Fibroblast of villous mesenchyme (primary cell): ENCODE measurements at regions not wholly inside any gene's neighbourhood (a gene's known extent, or its start where the extent isn't known, plus 50 kb on each side); places are given as distances from the start of the nearest gene placed in this dataset.

ENCODE experiments used
- DNase-seq: peaks from one replicate; pipeline ENCODE4 v3.0.0-alpha.2; 2010; ENCODE audit warnings: low read depth
- H3K4me3 ChIP-seq: 2 replicates; pipeline ENCODE4 v1.5.1; 2011; ENCODE audit warnings: low read depth, mild to moderate bottlenecking, low read length
- TF ChIP-seq, protein P1 (sequence below): IDR thresholded peaks from 2 replicates; pipeline ENCODE4 v1.5.1; 2012; ENCODE audit warnings: low read depth, mild to moderate bottlenecking, low read length; ENCODE audit not compliant: insufficient read depth

- TF ChIP-seq, protein P1, sequence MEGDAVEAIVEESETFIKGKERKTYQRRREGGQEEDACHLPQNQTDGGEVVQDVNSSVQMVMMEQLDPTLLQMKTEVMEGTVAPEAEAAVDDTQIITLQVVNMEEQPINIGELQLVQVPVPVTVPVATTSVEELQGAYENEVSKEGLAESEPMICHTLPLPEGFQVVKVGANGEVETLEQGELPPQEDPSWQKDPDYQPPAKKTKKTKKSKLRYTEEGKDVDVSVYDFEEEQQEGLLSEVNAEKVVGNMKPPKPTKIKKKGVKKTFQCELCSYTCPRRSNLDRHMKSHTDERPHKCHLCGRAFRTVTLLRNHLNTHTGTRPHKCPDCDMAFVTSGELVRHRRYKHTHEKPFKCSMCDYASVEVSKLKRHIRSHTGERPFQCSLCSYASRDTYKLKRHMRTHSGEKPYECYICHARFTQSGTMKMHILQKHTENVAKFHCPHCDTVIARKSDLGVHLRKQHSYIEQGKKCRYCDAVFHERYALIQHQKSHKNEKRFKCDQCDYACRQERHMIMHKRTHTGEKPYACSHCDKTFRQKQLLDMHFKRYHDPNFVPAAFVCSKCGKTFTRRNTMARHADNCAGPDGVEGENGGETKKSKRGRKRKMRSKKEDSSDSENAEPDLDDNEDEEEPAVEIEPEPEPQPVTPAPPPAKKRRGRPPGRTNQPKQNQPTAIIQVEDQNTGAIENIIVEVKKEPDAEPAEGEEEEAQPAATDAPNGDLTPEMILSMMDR = no peak
- no peak for DNase-seq
These were observed 285.6 kb downstream of the BRINP1 start for GRCh38 chr9:119083673-119084072.

DNA sequence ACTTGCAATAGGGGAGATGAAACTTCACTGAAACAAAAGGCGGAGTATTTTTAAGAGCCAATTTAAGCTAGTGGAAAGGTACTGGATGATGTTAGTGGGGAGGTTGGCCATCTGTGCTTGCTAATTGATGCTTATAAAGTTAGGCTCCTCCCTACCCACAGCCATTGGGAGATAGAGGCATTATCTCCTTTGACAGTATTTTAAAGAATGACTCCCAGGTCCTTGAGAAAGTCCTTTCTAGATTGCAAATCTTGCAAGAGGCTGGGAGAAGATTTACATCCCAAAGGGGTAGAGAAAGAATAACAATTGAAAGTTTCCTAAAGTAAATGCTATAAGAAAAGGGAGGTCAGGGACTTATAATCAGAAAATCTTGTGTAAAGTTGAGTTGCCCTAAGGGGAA lies 282.6 kb downstream of the BRINP1 start:
- no peak overlapping the region for H3K4me3 ChIP-seq
- no peak for DNase-seq
- TF ChIP-seq, protein P1 = no peak

More at GRCh38 chr9:119083673-119084072, 285.6 kb downstream of the BRINP1 start:
- no peak overlapping the region for H3K4me3 ChIP-seq

DNA sequence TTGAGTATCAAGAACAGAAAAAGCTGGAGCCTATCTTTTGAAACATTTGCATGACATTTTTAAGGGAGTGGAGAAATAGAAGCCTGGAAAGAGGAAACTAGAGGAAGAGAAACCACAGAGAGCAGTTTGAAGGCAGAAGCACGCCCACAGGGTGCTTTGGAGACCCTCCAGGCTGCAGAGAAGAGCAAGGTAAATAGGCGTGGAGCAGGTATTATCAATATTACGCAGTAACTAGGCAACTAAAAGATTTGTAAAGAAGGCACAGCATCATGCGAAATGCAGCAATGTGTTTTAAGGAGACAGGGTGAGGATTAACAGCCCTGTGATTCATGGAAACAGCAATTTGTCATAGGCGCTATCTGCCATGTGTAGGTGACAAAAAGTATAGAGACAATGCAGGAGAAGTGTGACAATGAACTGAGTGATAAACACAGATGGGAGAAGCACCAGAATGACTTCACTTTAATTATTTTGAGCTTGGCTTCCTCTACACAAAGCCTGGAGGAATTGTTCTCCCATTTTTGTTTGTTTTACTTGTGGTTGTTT lies 281.2 kb downstream of the BRINP1 start:
- H3K4me3 ChIP-seq = no peak overlapping the region
- TF ChIP-seq, protein P1 = no peak
- no peak for DNase-seq

DNA sequence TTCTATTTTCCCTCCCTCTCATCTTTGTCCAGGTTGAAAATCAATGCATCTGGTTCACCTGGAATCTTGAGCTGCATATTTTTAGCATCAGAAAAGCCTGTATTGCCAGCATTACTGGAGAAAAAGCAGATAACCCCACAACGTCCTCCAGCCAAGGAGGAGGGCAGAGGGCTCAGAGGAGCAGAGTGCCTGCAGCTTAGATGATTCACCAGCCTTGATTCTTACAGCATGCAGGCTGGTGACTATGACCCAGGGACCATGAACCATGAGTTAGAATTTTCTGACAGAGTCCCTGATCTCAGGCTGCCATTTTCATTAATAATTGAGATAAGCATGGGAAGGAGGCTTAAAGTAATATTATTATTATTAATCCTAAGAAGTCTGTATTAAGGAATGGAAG lies 278.2 kb downstream of the BRINP1 start:
- TF ChIP-seq, protein P1 = no peak
- no peak overlapping the region for H3K4me3 ChIP-seq
- DNase-seq = no peak

- TF ChIP-seq, protein P1 = no peak
- DNase-seq = no peak
- H3K4me3 ChIP-seq = no peak overlapping the region
These were observed 277.1 kb downstream of the BRINP1 start for GRCh38 chr9:119092125-119092524.

GRCh38 chr9:119094086-119094485 lies 275.1 kb downstream of the BRINP1 start:
- no peak for DNase-seq
- TF ChIP-seq, protein P1 = no peak
- no peak overlapping the region for H3K4me3 ChIP-seq

DNA sequence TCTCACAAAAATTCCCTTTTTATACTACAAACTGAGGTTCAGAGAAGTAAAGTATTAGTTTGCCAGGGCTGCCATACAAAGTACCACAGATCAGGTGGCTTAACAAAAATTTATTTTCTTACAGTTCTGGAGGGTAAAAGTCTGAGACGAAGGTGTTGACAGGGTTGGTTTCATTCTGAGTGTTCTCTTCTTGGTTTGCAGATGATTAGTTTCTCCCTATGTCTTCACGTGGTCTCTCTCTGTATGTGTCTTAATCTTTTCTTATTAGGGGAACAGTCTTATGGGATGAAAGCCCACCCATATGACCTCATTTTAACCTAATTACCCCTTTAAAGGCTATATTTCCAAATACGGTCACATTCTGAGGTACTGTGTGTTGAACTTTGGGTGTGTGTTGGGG lies 274.2 kb downstream of the BRINP1 start:
- TF ChIP-seq, protein P1 = no peak
- no peak overlapping the region for H3K4me3 ChIP-seq
- DNase-seq = no peak
